Umbilical cord (tissue), 1 donor: ENCODE measurements at regions not wholly inside any gene's neighbourhood (a gene's known extent, or its start where the extent isn't known, plus 50 kb on each side); places are given as distances from the start of the nearest gene placed in this dataset.

Experiments used
- DNase-seq: peaks from one replicate; pipeline ENCODE4 v3.0.0-alpha.2; 2015; ENCODE audit warnings: low spot score

DNA sequence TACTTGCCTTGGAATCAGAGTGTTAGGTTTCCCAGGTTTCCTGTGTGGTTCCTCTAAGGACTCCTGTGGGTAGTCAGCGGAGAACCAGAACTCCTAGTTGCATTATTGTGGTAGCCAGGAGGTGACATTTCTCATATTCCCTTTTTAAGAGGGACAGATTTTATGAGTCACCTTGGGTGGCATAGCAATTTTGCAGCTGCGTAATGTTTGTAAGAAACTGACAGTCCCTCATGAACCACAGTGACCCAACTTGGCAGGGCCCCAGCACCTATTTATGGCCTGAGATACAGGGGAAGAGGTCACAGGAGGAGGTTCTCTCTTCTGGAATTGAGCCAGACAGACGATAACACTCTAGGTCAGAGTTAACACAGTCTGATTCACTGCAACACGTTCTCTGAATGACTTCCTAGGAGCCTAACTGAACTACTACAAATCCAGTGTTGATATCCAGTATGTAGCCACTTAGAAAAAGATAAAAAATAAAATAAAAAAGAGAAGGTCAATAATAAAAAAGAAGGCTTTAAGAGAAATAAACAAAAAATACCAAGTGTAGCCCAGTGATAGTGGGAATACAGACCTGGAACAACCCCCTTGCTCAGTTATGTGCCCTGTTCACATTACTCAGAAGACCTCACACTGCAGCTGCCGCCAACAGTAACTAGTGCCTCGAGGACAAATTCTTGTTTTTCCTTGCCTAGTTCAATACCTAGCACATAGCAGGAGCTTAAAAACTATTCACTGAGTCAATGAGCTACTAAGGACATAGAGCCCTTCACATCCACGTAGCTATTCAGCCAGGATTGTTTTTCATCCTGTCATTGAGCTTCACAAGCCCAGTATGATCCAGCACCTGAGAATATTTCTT lies 50.7 kb upstream of the VLDLR start:
- peak; percentile 64 for DNase-seq
